D721Med (cell line): ENCODE measurements at regions not wholly inside any gene's neighbourhood (a gene's known extent, or its start where the extent isn't known, plus 50 kb on each side); places are given as distances from the start of the nearest gene placed in this dataset.

Experiments used
- DNase-seq: peaks from one replicate; pipeline ENCODE4 v3.0.0; 2011; ENCODE audit warnings: low spot score; ENCODE audit not compliant: insufficient read length
- FAIRE-seq: peaks from 2 replicates; lab custom pipeline; 2011; peaks lifted over from hg19 to GRCh38; lab: Jason Lieb, UNC
- TF ChIP-seq, protein P1 (sequence below): IDR thresholded peaks from 2 replicates; pipeline ENCODE4 v1.5.1; 2012; ENCODE audit warnings: mild to moderate bottlenecking, control low read depth; ENCODE audit not compliant: insufficient read depth; ENCODE audit errors: missing control alignments

DNA sequence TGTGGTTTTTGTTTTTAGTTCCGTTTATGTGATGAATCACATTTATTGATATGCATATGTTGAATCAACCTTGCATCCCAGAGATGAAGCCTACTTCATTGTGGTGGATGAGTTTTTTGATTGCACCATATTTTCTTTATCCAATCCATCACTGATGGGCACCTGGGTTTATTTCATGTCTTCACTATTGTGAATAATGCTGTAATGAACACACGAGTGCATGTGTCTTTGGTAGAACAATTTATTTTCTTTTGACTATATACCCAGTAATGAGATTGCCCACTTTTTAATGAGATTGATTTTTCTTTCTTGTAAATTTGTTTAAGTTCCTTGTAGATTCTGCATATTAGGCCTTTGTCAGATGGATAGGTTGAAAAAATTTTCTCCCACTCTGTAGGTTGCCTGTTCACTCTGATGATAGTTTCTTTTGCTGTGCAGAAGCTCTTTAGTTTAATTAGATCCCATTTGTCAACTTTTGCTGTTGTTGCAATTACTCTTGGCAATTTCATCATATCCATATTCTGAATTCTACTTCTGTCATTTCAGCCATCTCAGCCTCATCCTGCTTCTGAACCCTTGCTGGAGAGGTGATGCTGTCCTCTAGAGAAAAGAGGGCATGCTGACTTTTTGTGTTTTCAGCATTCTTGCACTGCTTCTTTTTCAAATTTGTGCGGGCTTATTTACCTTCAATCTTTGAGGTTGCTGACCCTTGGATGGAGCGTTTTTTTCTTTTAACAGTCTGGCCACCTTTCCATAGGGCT lies 96.2 kb upstream of the CTAGE1 start:
- TF ChIP-seq, protein P1, sequence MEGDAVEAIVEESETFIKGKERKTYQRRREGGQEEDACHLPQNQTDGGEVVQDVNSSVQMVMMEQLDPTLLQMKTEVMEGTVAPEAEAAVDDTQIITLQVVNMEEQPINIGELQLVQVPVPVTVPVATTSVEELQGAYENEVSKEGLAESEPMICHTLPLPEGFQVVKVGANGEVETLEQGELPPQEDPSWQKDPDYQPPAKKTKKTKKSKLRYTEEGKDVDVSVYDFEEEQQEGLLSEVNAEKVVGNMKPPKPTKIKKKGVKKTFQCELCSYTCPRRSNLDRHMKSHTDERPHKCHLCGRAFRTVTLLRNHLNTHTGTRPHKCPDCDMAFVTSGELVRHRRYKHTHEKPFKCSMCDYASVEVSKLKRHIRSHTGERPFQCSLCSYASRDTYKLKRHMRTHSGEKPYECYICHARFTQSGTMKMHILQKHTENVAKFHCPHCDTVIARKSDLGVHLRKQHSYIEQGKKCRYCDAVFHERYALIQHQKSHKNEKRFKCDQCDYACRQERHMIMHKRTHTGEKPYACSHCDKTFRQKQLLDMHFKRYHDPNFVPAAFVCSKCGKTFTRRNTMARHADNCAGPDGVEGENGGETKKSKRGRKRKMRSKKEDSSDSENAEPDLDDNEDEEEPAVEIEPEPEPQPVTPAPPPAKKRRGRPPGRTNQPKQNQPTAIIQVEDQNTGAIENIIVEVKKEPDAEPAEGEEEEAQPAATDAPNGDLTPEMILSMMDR: no peak
- no peak for FAIRE-seq
- no peak for DNase-seq

DNA sequence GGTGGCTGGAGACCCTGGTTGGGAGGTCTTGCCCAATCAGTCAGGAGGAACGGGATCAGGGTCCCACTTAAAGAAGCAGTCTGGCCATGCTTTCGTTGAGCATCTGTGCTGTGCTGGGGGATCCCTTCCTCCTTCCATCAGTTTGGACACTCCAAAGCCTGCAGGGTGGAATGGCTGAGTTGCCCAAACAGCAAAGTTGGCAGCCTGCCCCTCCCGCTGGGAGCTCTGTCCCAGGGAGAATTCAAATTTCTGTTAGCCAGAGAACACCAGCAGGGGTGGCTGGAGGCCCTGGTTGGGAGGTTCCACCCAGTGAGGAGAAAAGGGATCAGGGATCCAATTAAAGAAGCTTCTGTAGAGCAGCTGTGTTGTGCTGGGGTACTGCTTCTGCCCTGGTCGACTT lies 96.9 kb upstream of the CTAGE1 start:
- no peak for FAIRE-seq
- TF ChIP-seq, protein P1: no peak
- DNase-seq: no peak

DNA sequence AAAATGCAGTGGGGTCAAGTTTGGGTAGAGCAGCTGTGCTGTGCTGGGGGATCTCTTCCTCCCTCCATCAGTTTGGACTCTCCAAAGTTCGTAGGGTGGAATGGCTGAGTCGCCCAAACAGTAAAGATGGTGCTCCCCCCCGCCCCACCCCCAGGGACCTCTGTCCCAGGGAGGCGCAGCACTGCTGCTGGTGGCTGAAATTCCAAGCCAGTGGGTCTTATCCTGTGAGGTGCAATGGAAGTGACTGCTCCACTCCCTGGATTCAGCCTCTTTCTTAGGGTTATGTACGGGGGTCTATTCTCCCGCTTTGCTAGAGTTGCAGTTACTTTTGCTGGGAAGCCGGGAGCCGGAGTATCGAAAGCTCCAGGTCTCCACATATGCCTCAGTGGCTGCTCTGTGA lies 97.5 kb upstream of the CTAGE1 start:
- DNase-seq (no peak), FAIRE-seq (no peak)
- TF ChIP-seq, protein P1: no peak

DNA sequence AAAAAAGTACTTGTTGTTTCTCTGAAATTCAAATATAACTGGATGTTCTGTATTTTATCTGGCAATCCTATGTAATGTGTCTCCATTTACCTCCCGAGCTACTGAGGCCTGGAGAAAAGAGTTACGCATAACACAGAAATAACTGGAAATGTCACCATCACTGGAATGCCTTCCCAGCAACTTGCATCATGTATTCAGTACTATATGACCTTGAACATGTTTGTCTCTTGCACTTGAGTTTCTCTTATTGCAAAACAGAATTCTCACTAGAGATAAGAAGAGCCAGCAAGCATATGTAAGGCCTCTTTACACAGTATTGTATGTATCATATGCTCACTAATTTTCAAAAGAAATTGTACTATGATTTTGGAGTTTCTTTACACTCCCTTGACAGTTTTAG lies 99.6 kb upstream of the CTAGE1 start:
- TF ChIP-seq, protein P1: no peak
- no peak for FAIRE-seq
- DNase-seq: no peak

DNA sequence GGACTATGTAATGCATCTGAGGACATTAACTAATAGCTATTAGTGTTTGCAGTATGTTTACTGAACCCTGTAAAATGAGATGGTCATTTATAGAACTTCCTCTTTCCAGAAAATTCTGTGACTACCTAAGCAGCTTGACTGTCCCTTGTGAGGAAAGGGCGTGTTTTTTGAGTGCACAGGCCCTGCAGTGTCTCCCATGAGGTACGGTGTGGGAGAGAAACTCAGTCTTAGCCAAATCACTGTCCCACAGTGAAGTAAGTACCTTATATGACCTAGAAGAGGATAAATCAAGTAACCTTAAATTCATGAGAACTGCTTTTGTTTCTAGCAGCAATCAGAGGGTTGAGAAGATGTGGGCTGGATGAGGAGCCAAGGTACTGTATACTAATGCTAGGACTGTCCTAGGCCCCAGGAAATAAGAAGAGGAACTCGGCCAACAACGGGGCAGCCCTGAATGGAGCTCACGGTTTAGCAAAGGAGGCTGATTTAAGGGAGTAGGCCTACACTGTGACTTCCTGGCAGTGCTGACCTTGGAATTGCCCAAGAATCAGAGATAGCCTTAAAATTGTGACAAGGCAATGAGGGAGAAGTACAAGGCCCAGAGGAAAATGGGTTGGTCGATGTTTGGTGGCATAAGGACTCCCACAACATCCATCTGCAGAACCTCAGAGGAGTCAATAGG lies 103.5 kb upstream of the CTAGE1 start:
- TF ChIP-seq, protein P1: no peak
- DNase-seq (no peak), FAIRE-seq (no peak)

DNA sequence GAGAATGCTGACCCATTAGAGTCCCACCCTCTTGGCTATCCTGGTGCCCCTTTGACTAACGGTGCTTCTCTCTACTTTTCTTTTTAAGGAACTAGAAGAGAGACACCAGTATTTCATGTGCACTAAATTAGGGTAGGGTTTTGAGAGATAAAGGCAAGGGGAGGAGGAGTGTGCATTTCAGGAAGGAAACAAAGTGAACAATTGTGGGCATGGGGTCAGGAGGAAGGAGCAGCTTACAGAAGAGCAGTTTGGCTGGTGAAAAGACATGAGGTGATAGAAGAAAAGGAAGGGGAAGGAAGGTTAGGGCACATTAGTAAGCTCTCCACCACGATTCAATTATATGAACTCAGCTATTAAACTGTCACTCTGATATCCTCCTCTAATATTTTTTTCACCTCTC lies 105.8 kb upstream of the CTAGE1 start:
- DNase-seq (no peak), FAIRE-seq (no peak)
- TF ChIP-seq, protein P1: no peak

DNA sequence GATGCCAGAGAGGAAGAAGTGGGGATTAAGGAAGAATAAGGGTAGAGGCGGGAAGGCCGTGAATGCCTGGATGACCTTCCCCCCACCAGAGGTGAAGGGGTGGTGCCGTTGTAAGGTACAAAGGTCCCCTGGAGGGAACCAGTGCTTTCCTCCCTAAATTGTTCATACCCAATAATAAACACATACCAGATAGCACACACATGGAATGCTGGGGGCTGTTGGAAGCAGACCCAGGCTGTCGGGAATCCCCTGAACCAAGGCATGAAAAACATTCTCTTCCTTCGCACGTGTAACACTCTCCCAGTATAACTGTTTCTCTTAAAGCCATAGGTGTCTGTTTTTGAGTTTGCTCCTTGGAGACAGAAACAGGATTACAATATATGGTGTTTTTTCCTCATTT lies 107.1 kb upstream of the CTAGE1 start:
- DNase-seq: no peak
- TF ChIP-seq, protein P1: no peak
- FAIRE-seq: no peak
